NOMO-1 (cell line): ENCODE measurements at regions not wholly inside any gene's neighbourhood (a gene's known extent, or its start where the extent isn't known, plus 50 kb on each side); places are given as distances from the start of the nearest gene placed in this dataset.
"Not testable (repeated sequence)": the region's sequence is repeated elsewhere in the genome, so short reads cannot be mapped to it uniquely, and the experiment has no call there.

ENCODE experiments used
- DNase-seq, 2 experiments: peaks; one replicate each; lab custom pipeline; 2025; ENCODE audit not compliant: unreplicated experiment in 2 of 2; lab: John Stamatoyannopoulos, UW

- DNase-seq: no peak
Observed at GRCh38 chr5:105899726-105900125, 1771.0 kb downstream of the EFNA5 start.

GRCh38 chr5:105898183-105898582 lies 1772.6 kb downstream of the EFNA5 start:
- DNase-seq: no peak

- DNase-seq: no peak
Observed at GRCh38 chr5:105885266-105885665, 1785.5 kb downstream of the EFNA5 start.

- DNase-seq: no peak
Observed at GRCh38 chr5:105882956-105883481, 1787.7 kb downstream of the EFNA5 start.

- DNase-seq: no peak
Observed at GRCh38 chr5:105878402-105878801, 1792.3 kb downstream of the EFNA5 start.

GRCh38 chr5:105877592-105877991 lies 1793.1 kb downstream of the EFNA5 start:
- DNase-seq: no peak

GRCh38 chr5:105874316-105874715 lies 1796.4 kb downstream of the EFNA5 start:
- DNase-seq: no peak

- DNase-seq: no peak
Observed at GRCh38 chr5:105872569-105873270, 1798.0 kb downstream of the EFNA5 start.

GRCh38 chr5:105868038-105868780 lies 1802.5 kb downstream of the EFNA5 start:
- DNase-seq: no peak

GRCh38 chr5:105865834-105866233 lies 1804.9 kb downstream of the EFNA5 start:
- DNase-seq: no peak

- DNase-seq: not testable (repeated sequence)
Observed at GRCh38 chr5:105859350-105859749, 1811.4 kb downstream of the EFNA5 start.

GRCh38 chr5:105849701-105850100 lies 1821.0 kb downstream of the EFNA5 start:
- DNase-seq: no peak

- no peak for DNase-seq
Observed at GRCh38 chr5:105840800-105841199, 1829.9 kb downstream of the EFNA5 start.

GRCh38 chr5:105836887-105837286 lies 1833.8 kb downstream of the EFNA5 start:
- no peak for DNase-seq

- DNase-seq: no peak
Observed at GRCh38 chr5:105836268-105836667, 1834.5 kb downstream of the EFNA5 start.

- no peak for DNase-seq
Observed at GRCh38 chr5:105828821-105829220, 1841.9 kb downstream of the EFNA5 start.

GRCh38 chr5:105821800-105822199 lies 1848.9 kb downstream of the EFNA5 start:
- no peak for DNase-seq

- no peak for DNase-seq
Observed at GRCh38 chr5:105817914-105818313, 1852.8 kb downstream of the EFNA5 start.

- DNase-seq: no peak
Observed at GRCh38 chr5:105817416-105817815, 1853.3 kb downstream of the EFNA5 start.

GRCh38 chr5:105816961-105817360 lies 1853.8 kb downstream of the EFNA5 start:
- no peak for DNase-seq

- no peak for DNase-seq
Observed at GRCh38 chr5:105812304-105812703, 1858.4 kb downstream of the EFNA5 start.

- DNase-seq: no peak
Observed at GRCh38 chr5:105807951-105808350, 1862.8 kb downstream of the EFNA5 start.
